ENCODE measurements at regions not wholly inside any gene's neighbourhood (a gene's known extent, or its start where the extent isn't known, plus 50 kb on each side); places are given as distances from the start of the nearest gene placed in this dataset.
"Not testable (repeated sequence)": the region's sequence is repeated elsewhere in the genome, so short reads cannot be mapped to it uniquely, and the experiment has no call there.

- peak; percentile 26 for DNase-seq
These were observed 425.5 kb downstream of the TENT5A start for GRCh38 chr6:81326881-81327561.

GRCh38 chr6:81309811-81310210 is 442.7 kb downstream of the TENT5A start:
- no peak for DNase-seq

GRCh38 chr6:81308577-81309279 is 443.8 kb downstream of the TENT5A start:
- DNase-seq: no peak

GRCh38 chr6:81307651-81308214 is 444.7 kb downstream of the TENT5A start:
- no peak for DNase-seq

- DNase-seq: peak; percentile 18
These were observed 448.0 kb downstream of the TENT5A start for GRCh38 chr6:81304466-81304865.

- no peak for DNase-seq
These were observed 451.5 kb downstream of the TENT5A start for GRCh38 chr6:81300961-81301360.

GRCh38 chr6:81298751-81299150 is 453.7 kb downstream of the TENT5A start:
- no peak for DNase-seq

GRCh38 chr6:81295310-81295709 is 457.2 kb downstream of the TENT5A start:
- no peak for DNase-seq

GRCh38 chr6:81293896-81294295 is 458.6 kb downstream of the TENT5A start:
- no peak for DNase-seq

- DNase-seq: no peak
These were observed 463.3 kb downstream of the TENT5A start for GRCh38 chr6:81289229-81289628.

GRCh38 chr6:81265106-81265505 is 487.4 kb downstream of the TENT5A start:
- peak; percentile 83 for DNase-seq

- DNase-seq: no peak
These were observed 488.8 kb downstream of the TENT5A start for GRCh38 chr6:81263531-81264168.

GRCh38 chr6:81262656-81263055 is 489.8 kb downstream of the TENT5A start:
- DNase-seq: no peak

- not testable (repeated sequence) for DNase-seq
These were observed 496.3 kb downstream of the TENT5A start for GRCh38 chr6:81256223-81256622.

GRCh38 chr6:81253821-81254220 is 498.7 kb downstream of the TENT5A start:
- DNase-seq: no peak

GRCh38 chr6:81252231-81252630 is 500.2 kb downstream of the TENT5A start:
- no peak for DNase-seq

GRCh38 chr6:81246200-81246599 is 506.3 kb downstream of the TENT5A start:
- DNase-seq: no peak

- peak; percentile 17 for DNase-seq
These were observed 509.9 kb downstream of the TENT5A start for GRCh38 chr6:81242624-81243023.

GRCh38 chr6:81241126-81242041 is 511.1 kb downstream of the TENT5A start:
- peak; percentile 35 for DNase-seq

GRCh38 chr6:81238390-81238789 is 514.1 kb downstream of the TENT5A start:
- DNase-seq: no peak

- DNase-seq: no peak
These were observed 515.3 kb downstream of the TENT5A start for GRCh38 chr6:81237226-81237625.

- no peak for DNase-seq
These were observed 517.0 kb downstream of the TENT5A start for GRCh38 chr6:81235512-81235911.

GRCh38 chr6:81233990-81234389 is 518.5 kb downstream of the TENT5A start:
- DNase-seq: no peak

All from EL (cell line).